HG03060 (cell line): ENCODE measurements at regions not wholly inside any gene's neighbourhood (a gene's known extent, or its start where the extent isn't known, plus 50 kb on each side); places are given as distances from the start of the nearest gene placed in this dataset.
"Not testable (repeated sequence)": the region's sequence is repeated elsewhere in the genome, so short reads cannot be mapped to it uniquely, and the experiment has no call there.

ENCODE experiments used
- ATAC-seq: cut with Tn5 transposase; IDR thresholded peaks from one replicate; pipeline ENCODE4 v1.9.1; 2021; ENCODE audit warnings: low read depth, moderate number of reproducible peaks; ENCODE audit not compliant: unreplicated experiment

- ATAC-seq = no peak
These were observed 219.0 kb upstream of the PIK3R1 start for GRCh38 chr5:67996596-67996995.

- ATAC-seq = no peak
These were observed 222.6 kb upstream of the PIK3R1 start for GRCh38 chr5:67992923-67993322.

- ATAC-seq = no peak
These were observed 226.1 kb upstream of the PIK3R1 start for GRCh38 chr5:67989456-67989855.

- ATAC-seq = no peak
These were observed 228.8 kb upstream of the PIK3R1 start for GRCh38 chr5:67986761-67987160.

- no peak for ATAC-seq
These were observed 229.7 kb upstream of the PIK3R1 start for GRCh38 chr5:67985686-67986387.

GRCh38 chr5:67984546-67984945 is 231.0 kb upstream of the PIK3R1 start:
- no peak for ATAC-seq

GRCh38 chr5:67983251-67984110 is 232.1 kb upstream of the PIK3R1 start:
- ATAC-seq = no peak

GRCh38 chr5:67982160-67982559 is 233.4 kb upstream of the PIK3R1 start:
- ATAC-seq = not testable (repeated sequence)

- ATAC-seq = no peak
These were observed 237.4 kb upstream of the PIK3R1 start for GRCh38 chr5:67978171-67978570.

GRCh38 chr5:67976891-67977601 is 238.5 kb upstream of the PIK3R1 start:
- ATAC-seq = no peak

- no peak for ATAC-seq
These were observed 239.4 kb upstream of the PIK3R1 start for GRCh38 chr5:67976181-67976580.

- ATAC-seq = no peak
These were observed 241.1 kb upstream of the PIK3R1 start for GRCh38 chr5:67974471-67974870.

GRCh38 chr5:67974054-67974453 is 241.5 kb upstream of the PIK3R1 start:
- ATAC-seq = no peak

GRCh38 chr5:67971971-67972821 is 243.4 kb upstream of the PIK3R1 start:
- ATAC-seq = no peak

GRCh38 chr5:67971223-67971830 is 244.2 kb upstream of the PIK3R1 start:
- ATAC-seq = no peak

- ATAC-seq = no peak
These were observed 245.9 kb upstream of the PIK3R1 start for GRCh38 chr5:67969631-67970030.

GRCh38 chr5:67969176-67969575 is 246.4 kb upstream of the PIK3R1 start:
- no peak for ATAC-seq

- ATAC-seq = no peak
These were observed 248.8 kb upstream of the PIK3R1 start for GRCh38 chr5:67966712-67967111.

- no peak for ATAC-seq
These were observed 250.9 kb upstream of the PIK3R1 start for GRCh38 chr5:67964619-67965018.
